Urinary bladder (tissue), 3 donors: ENCODE measurements at regions not wholly inside any gene's neighbourhood (a gene's known extent, or its start where the extent isn't known, plus 50 kb on each side); places are given as distances from the start of the nearest gene placed in this dataset.

ENCODE experiments used
- DNase-seq: peaks from one replicate; pipeline ENCODE4 v3.0.0-alpha.2; 2015; ENCODE audit errors: extremely low spot score
- H3K27ac ChIP-seq: one replicate; pipeline ENCODE4 v1.5.1; 2013; ENCODE audit warnings: low read depth, mild to moderate bottlenecking, moderate library complexity
- H3K36me3 ChIP-seq: one replicate; pipeline ENCODE4 v1.6.1; 2013; ENCODE audit warnings: mild to moderate bottlenecking, moderate library complexity; ENCODE audit not compliant: insufficient read depth
- H3K4me1 ChIP-seq: one replicate; pipeline ENCODE4 v1.6.1; 2013; ENCODE audit warnings: mild to moderate bottlenecking, moderate library complexity; ENCODE audit not compliant: insufficient read depth
- H3K4me3 ChIP-seq: one replicate; pipeline ENCODE4 v1.5.1; 2013; ENCODE audit warnings: low read depth, low read length
- WGBS: extraction: QIAGEN DNeasy Blood & Tissue Kit; methylation state at CpG from one replicate; pipeline ENCODE4 v1.1.7; 2013; 5-methylcytosine and 5-hydroxymethylcytosine counted together
- donor health status: healthy with polysubstance abuse.
- donor health status: healthy.

DNA sequence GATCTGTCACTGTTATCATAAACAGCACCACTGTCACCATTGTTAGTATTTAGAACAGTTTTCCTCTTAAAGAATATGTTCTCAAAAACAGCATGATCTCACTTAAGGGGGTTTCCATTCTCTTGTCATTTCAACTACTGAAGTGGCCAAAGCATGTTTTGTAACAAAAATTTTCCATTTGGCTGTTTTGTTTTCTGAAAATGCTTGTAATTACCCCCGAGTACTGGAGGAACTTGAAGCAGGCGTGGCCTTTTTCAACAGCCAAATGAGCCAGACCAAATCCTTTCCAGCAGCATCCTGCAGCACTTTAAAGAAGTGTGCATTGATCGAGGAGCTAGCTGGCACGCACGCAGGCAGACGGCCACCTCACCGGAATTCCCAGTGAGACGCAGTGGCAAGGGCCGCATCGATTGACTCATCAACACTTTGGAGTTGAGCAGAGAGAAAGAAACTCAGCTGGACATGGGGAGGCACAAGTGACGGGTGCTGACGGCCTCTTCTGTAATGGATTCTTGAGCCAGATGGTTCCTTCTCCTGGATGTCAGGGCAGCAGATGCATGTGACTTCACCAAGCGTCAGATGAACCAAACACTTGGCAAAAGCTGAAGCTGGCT is 234.3 kb upstream of the IGF1R start:
- no peaks in the 10 kb centered on the region for H3K4me1 ChIP-seq
- 84% methylated on average over 13 of the region's 13 CpGs for WGBS
- DNase-seq, result no peak
- H3K4me3 ChIP-seq, result no peak overlapping the region
- no peak overlapping the region for H3K27ac ChIP-seq
- H3K36me3 ChIP-seq, result no peaks in the 10 kb centered on the region

DNA sequence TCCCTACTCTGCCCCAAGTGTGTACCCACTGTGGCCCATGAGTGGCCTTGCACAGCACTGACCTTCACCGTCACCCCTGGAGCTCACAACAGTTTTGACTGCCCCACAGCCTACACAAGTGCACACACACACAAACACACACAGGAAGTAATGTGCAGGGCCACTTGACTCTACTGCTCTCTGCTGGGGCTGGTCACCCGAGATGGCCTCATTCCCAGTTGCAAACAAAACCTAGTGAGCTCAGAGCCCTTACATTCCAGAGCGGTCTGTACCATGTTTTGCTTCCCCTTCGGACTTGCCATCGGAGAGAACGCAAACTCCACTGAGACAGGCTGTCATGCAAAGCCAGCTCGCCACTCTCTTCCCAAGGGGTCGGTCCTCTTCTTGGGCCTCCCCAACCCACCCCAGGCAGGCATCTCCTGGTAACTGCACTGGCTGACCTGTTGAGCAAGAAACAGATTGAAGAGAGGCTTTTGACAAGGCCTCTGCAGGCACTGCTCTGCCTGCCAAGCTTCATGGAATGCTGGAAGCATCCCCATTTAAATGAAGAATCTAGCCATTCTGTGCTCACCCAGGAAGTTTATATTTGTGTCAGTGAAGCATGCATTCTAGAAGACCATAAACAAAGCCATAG is 232.0 kb upstream of the IGF1R start:
- no peak for DNase-seq
- WGBS, result 51% methylated on average over 8 of the region's 8 CpGs

GRCh38 chr15:98417346-98417745 is 231.0 kb upstream of the IGF1R start:
- no peaks in the 10 kb centered on the region for H3K4me1 ChIP-seq
- no peaks in the 10 kb centered on the region for H3K36me3 ChIP-seq
- no peak overlapping the region for H3K27ac ChIP-seq
- WGBS, result 91% methylated on average over 12 of the region's 12 CpGs
- no peak overlapping the region for H3K4me3 ChIP-seq
- no peak for DNase-seq

More for the DNA sequence above, 232.0 kb upstream of the IGF1R start:
- Histone ChIP-seq H3K4me1 (no peaks in the 10 kb centered on the region), H3K36me3 (no peaks in the 10 kb centered on the region), H3K27ac (no peak overlapping the region), H3K4me3 (no peak overlapping the region)

- DNase-seq, result no peak
- no peak overlapping the region for H3K27ac ChIP-seq
- 66% methylated on average over 11 of the region's 11 CpGs for WGBS
- H3K4me1 ChIP-seq, result no peaks in the 10 kb centered on the region
- H3K36me3 ChIP-seq, result no peaks in the 10 kb centered on the region
- no peak overlapping the region for H3K4me3 ChIP-seq
Measured at GRCh38 chr15:98418122-98418521, 230.2 kb upstream of the IGF1R start.

DNA sequence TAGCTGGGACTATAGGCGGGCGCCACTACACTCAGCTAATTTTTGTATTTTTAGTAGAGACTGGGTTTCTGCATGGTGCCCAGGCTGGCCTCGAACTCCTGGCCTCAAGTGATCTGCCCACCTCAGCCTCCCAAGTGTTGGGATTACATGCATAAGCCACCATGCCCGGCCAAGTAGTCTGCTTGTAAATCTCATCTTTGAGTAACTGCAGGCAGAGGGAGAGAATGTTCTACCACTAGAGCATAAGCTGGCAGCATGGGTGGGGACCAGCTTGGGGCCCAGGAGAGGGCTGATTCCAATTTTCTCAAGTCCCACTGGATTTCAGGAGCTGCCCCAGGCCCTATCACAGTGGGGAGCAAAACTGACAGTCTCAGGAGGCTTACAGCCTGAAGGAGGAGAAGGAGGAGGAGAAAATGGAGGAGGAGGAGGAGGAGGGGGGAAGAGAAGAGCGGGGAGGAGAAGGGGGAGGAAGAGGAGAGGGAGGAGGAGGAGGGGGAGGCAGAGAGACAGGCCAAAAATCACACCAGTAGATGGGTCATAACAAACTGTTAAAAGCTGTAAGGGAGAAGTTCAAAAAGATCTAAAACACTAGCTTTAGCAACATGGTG is 229.1 kb upstream of the IGF1R start:
- Histone ChIP-seq H3K4me1 (no peaks in the 10 kb centered on the region), H3K4me3 (no peak overlapping the region), H3K27ac (no peak overlapping the region), H3K36me3 (no peaks in the 10 kb centered on the region)
- DNase-seq, result no peak
- 72% methylated on average over 5 of the region's 5 CpGs for WGBS

GRCh38 chr15:98420837-98421236 is 227.5 kb upstream of the IGF1R start:
- 52% methylated on average over 8 of the region's 8 CpGs for WGBS
- Histone ChIP-seq H3K4me3 (no peak overlapping the region), H3K4me1 (no peaks in the 10 kb centered on the region), H3K27ac (no peak overlapping the region), H3K36me3 (no peaks in the 10 kb centered on the region)
- no peak for DNase-seq

- Histone ChIP-seq H3K4me3 (peak overlapping the region; percentile 3), H3K36me3 (no peaks in the 10 kb centered on the region), H3K27ac (no peak overlapping the region), H3K4me1 (no peaks in the 10 kb centered on the region)
- WGBS, result 2% methylated on average over 62 of the region's 62 CpGs
- no peak for DNase-seq
Measured at GRCh38 chr15:98421419-98422129, 226.8 kb upstream of the IGF1R start.

DNA sequence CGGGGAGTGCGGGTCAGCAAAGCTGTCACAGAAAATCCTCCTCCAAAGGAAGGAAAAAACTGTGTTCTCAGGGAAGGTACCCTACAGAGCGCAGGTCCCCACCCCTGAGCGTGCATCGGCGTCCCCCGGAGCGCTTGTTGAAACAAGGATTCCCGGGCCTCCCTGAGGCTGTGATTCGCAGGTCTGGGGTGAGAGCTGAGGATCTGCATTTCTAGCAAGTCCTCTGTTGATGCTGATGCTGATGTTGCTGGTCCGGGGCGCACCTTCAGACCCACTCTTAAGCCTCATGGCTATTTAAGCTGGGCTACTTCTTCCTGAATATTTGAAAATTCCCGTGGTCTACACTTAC is 226.2 kb upstream of the IGF1R start:
- Histone ChIP-seq H3K4me1 (no peaks in the 10 kb centered on the region), H3K4me3 (no peak overlapping the region), H3K27ac (no peak overlapping the region), H3K36me3 (no peaks in the 10 kb centered on the region)
- 19% methylated on average over 13 of the region's 13 CpGs for WGBS
- DNase-seq, result no peak

- Histone ChIP-seq H3K4me1 (no peaks in the 10 kb centered on the region), H3K4me3 (no peak overlapping the region), H3K36me3 (no peaks in the 10 kb centered on the region), H3K27ac (no peak overlapping the region)
- DNase-seq, result no peak
- WGBS, result 80% methylated on average over 11 of the region's 11 CpGs
Measured at GRCh38 chr15:98425173-98425572, 223.2 kb upstream of the IGF1R start.

DNA sequence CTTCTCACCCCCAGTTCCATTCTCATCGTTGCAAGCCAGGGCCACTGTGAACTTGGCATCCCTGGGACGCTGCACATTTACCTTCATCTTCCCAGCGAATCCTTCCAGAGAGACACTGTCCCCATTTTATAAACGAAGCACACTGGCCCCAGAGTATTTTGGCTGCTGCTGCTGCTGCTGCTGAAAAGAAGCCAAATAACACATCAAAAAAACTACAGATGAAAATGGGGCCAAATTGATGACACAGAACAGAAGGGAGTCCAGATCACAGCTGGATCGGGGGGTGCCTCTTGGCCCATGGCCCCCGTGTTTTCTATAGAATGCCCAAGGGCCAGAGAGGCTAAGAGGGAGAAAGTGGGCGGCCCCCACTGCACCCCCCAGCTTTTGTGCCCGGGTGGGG is 221.0 kb upstream of the IGF1R start:
- no peak overlapping the region for H3K4me3 ChIP-seq
- no peaks in the 10 kb centered on the region for H3K4me1 ChIP-seq
- H3K27ac ChIP-seq, result no peak overlapping the region
- H3K36me3 ChIP-seq, result no peaks in the 10 kb centered on the region
- WGBS, result 29% methylated on average over 8 of the region's 8 CpGs
- DNase-seq, result no peak

- no peaks in the 10 kb centered on the region for H3K4me1 ChIP-seq
- no peak overlapping the region for H3K27ac ChIP-seq
- no peaks in the 10 kb centered on the region for H3K36me3 ChIP-seq
- DNase-seq, result no peak
- 3% methylated on average over 49 of the region's 49 CpGs for WGBS
- no peak overlapping the region for H3K4me3 ChIP-seq
Measured at GRCh38 chr15:98428253-98428989, 219.9 kb upstream of the IGF1R start.

GRCh38 chr15:98431171-98431570 is 217.2 kb upstream of the IGF1R start:
- Histone ChIP-seq H3K36me3 (no peaks in the 10 kb centered on the region), H3K27ac (no peak overlapping the region), H3K4me1 (no peaks in the 10 kb centered on the region), H3K4me3 (no peak overlapping the region)
- no peak for DNase-seq
- WGBS, result 90% methylated on average over 9 of the region's 9 CpGs

- H3K36me3 ChIP-seq, result no peaks in the 10 kb centered on the region
- 63% methylated on average over 6 of the region's 6 CpGs for WGBS
Measured at GRCh38 chr15:98433346-98433745, 215.0 kb upstream of the IGF1R start.

More at GRCh38 chr15:98433346-98433745, 215.0 kb upstream of the IGF1R start:
- no peak for DNase-seq
- H3K4me1 ChIP-seq, result no peaks in the 10 kb centered on the region
- H3K4me3 ChIP-seq, result no peak overlapping the region
- H3K27ac ChIP-seq, result no peak overlapping the region
